ENCODE measurements at regions not wholly inside any gene's neighbourhood (a gene's known extent, or its start where the extent isn't known, plus 50 kb on each side); places are given as distances from the start of the nearest gene placed in this dataset.
A peak's percentile ranks its signal among the peaks of the same experiment; 100 is the strongest.

GRCh38 chr17:30600830-30601494 is 123.8 kb downstream of the GOSR1 start (continued):
- TF ChIP-seq NRL (CRISPR knock-in tag; IDR thresholded peaks at IDR 0.05; ENCODE audit: borderline replicate concordance) (no peak), ZNF883 (CRISPR knock-in tag; IDR thresholded peaks at IDR 0.05; ENCODE audit: not compliant biosample characterization) (peak; percentile 1), ZSCAN9 (CRISPR knock-in tag; IDR thresholded peaks at IDR 0.05; ENCODE audit: borderline replicate concordance) (no peak), ARID2 (CRISPR knock-in tag; IDR thresholded peaks at IDR 0.05; ENCODE audit: borderline replicate concordance) (no peak), ATF3 (CRISPR knock-in tag; IDR thresholded peaks at IDR 0.05) (no peak), SNAPC2 (CRISPR knock-in tag; IDR thresholded peaks at IDR 0.05) (0 out of 2 replicates have a peak, but pooled peaks have one; percentile 18), ELF1 (CRISPR knock-in tag; IDR thresholded peaks at IDR 0.05) (no peak), SMAD3 (CRISPR knock-in tag; IDR thresholded peaks at IDR 0.05) (no peak), ZSCAN21 (CRISPR knock-in tag; IDR thresholded peaks at IDR 0.05; ENCODE audit: borderline replicate concordance) (0 out of 2 replicates have a peak, but pooled peaks have one; percentile 35), TCF7L2 (IDR thresholded peaks at IDR 0.05; ENCODE audit: low read depth, low read length) (no peak), ZNF33A (CRISPR knock-in tag; IDR thresholded peaks at IDR 0.05; ENCODE audit: borderline replicate concordance) (no peak)
- TF ChIP-seq, protein P1, sequence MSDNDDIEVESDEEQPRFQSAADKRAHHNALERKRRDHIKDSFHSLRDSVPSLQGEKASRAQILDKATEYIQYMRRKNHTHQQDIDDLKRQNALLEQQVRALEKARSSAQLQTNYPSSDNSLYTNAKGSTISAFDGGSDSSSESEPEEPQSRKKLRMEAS (IDR thresholded peaks at IDR 0.05), result 0 out of 2 replicates have a peak, but pooled peaks have one; percentile 12
